CD4-positive, alpha-beta T cell treated with Interleukin-4 for 4 hours (primary cell): ENCODE measurements at regions not wholly inside any gene's neighbourhood (a gene's known extent, or its start where the extent isn't known, plus 50 kb on each side); places are given as distances from the start of the nearest gene placed in this dataset.

ENCODE experiments used
- DNase-seq: peaks from one replicate; pipeline ENCODE4 v3.0.0-alpha.2; 2020

- DNase-seq = no peak
Measured at GRCh38 chr20:60659240-60659639, 592.8 kb upstream of the CDH4 start.

DNA sequence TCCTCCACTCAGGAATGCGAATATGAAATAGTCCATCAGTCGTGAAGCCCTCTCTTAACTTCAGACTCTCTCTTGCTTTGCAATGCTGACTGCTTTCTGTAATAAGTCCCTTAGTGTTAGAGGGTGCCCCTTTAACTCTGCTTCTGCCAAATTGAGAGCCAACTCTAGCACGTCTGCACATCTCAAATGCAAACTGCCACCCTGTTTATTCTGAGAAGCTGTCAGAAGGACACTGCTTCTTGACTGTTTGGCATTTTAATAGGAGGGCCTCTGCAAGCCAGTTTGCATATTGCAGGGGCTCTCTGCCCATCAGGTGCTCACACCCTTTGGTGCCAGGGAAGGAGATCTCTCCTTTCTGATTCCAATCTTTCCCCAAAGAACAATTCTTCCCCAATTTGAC, 589.8 kb upstream of the CDH4 start:
- DNase-seq = no peak

- no peak for DNase-seq
Measured at GRCh38 chr20:60664106-60664505, 588.0 kb upstream of the CDH4 start.

DNA sequence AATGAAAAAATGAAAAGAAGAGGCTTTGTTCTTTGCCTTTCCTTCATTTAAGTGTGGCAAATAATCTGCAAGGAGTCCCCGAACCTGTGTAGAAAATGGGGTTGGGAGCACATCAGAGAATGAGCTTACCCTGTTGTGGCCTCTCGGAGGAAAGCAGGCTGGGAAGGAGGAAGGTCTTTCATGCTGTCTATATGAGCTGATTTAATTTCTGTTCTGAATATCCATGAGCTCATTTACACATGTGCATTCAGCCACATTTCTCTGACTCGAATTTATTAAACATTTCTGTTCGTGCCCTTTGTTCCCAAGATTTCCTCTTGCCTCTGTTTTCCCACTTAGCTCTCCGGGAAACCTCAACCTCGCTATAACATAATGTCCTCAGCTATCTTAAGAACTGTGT, 584.4 kb upstream of the CDH4 start:
- DNase-seq = no peak

GRCh38 chr20:60669211-60669610, 582.9 kb upstream of the CDH4 start:
- DNase-seq = no peak

GRCh38 chr20:60676011-60676410, 576.0 kb upstream of the CDH4 start:
- DNase-seq = no peak

DNA sequence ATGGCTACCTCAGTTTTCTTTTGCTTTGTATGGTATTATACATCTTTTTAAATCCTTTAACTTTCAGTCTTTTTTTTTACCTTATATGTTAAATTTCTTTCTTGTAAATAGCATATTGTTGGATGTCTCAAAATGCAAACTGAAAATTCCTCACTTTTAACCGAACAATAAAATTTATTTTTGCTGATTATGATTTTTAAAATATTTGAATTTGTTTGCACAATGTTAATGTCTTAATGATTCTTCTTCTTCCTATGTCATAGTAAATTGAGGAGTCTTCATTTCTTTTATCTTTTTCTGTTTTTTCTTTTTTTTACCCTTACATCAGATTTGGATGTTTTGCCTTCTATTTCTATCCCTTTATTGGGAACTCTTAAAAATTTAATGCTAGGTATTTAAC, 574.2 kb upstream of the CDH4 start:
- DNase-seq = no peak

- no peak for DNase-seq
Measured at GRCh38 chr20:60680554-60680953, 571.5 kb upstream of the CDH4 start.

- DNase-seq = no peak
Measured at GRCh38 chr20:60687213-60687612, 564.8 kb upstream of the CDH4 start.

DNA sequence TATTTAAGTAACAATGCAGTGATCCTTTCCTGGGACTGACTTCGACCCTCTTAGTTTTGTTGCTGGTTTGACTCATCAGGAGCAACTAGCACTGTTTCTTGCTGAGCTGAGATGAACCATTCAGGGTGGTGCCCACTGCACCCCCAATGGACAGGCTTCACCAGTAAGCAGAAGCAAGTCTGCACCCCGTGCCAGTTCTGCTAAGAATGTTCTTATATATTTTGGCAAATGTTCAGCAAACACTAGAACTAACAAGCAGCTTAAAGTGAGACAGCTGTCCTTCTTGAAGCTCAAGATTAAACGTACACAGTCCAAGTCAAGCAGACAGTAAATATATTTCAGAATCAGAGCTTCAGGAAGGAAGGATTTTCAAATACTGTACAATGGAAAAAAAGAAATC, 561.3 kb upstream of the CDH4 start:
- no peak for DNase-seq

DNA sequence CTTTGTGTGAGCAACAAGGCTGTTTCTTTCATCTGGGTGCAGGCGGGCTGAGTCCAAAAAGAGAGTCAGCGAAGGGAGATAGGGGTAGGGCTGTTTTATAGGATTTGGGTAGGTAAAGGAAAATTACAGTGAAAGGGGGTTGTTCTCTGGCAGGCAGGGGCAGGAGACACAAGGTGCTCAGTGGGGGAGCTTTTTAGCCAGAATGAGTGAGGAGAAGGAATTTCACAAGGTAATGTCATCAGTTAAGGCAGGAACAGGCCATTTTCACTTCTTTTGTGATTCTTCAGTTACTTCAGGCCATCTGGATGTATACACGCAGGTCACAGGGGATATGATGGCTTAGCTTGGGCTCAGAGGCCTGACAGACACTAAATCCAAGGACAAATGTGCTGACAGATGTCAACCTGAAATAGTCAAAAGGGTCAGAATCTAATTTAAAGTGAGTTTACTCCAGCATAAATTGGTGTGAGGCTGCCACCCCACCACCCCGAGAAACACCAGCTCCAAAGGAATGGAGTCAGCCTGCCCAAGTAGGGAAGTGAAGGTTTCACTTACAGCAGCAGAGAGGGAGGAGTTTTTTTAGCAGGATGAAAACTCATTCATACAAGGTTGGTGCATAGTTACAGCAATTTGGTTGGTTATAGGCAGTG, 560.0 kb upstream of the CDH4 start:
- DNase-seq = no peak

GRCh38 chr20:60693496-60694133, 558.4 kb upstream of the CDH4 start:
- no peak for DNase-seq

GRCh38 chr20:60694763-60695162, 557.3 kb upstream of the CDH4 start:
- DNase-seq = no peak

- DNase-seq = no peak
Measured at GRCh38 chr20:60695226-60696000, 556.6 kb upstream of the CDH4 start.

DNA sequence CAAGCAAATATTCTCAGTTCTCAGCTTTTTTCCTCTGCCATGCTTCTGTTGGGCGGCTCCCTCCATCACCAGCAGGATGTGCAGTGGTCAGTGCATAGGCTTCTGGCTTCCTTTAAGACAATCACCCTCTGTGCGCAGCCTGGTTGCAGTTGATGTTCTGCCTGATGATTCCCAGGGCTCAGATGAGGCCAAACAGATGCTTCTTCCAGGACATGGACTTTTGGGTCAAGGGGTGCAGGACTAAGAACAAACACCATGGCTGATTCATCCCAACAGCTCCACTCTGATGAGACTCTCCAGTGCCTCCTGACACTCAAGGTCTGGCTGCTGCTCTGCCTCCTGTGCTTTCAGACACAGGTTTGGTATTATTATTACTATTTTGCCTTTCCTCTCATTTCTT, 554.8 kb upstream of the CDH4 start:
- DNase-seq = no peak

DNA sequence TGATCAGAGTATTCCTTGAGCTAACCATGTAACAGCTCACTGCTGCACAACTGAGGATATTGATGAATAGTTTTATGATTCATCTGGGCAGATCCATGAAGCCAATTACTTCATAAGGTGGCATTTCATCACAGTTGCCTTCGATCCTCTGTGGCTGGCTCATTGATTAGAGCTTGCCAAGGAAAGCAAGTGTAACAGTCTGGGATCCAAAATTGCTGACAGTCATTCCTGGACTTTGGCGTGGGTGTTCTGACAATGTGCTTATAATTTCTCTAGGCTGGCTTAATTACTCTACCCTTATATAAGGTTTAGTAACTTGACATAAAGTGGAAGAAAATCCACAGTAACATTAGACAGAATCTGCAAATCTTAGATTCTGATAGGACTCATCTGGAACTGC, 551.3 kb upstream of the CDH4 start:
- no peak for DNase-seq

- DNase-seq = no peak
Measured at GRCh38 chr20:60704147-60704546, 547.9 kb upstream of the CDH4 start.

- no peak for DNase-seq
Measured at GRCh38 chr20:60713396-60713795, 538.7 kb upstream of the CDH4 start.

GRCh38 chr20:60715172-60715571, 536.9 kb upstream of the CDH4 start:
- DNase-seq = no peak

GRCh38 chr20:60718743-60719480, 533.1 kb upstream of the CDH4 start:
- no peak for DNase-seq

- no peak for DNase-seq
Measured at GRCh38 chr20:60725311-60725906, 526.7 kb upstream of the CDH4 start.

- DNase-seq = no peak
Measured at GRCh38 chr20:60727425-60727824, 524.6 kb upstream of the CDH4 start.

- no peak for DNase-seq
Measured at GRCh38 chr20:60728705-60729104, 523.4 kb upstream of the CDH4 start.
